C4-2B (cell line): ENCODE measurements at regions not wholly inside any gene's neighbourhood (a gene's known extent, or its start where the extent isn't known, plus 50 kb on each side); places are given as distances from the start of the nearest gene placed in this dataset.
"Not testable (repeated sequence)": the region's sequence is repeated elsewhere in the genome, so short reads cannot be mapped to it uniquely, and the experiment has no call there.

ENCODE experiments used
- CTCF ChIP-seq: fragments of 450-650 bp; conservative IDR thresholded peaks from 2 replicates; pipeline ENCODE4 v1.5.1; 2017; ENCODE audit warnings: mild to moderate bottlenecking
- ZFX ChIP-seq: fragments of 450-650 bp; IDR thresholded peaks from 2 replicates; pipeline ENCODE4 v1.6.1; 2017

GRCh38 chr12:73716143-73716542 is 821.5 kb upstream of the ATXN7L3B start:
- not testable (repeated sequence) for TF ChIP-seq CTCF, ZFX
